CD8-positive, alpha-beta memory T cell (primary cell): ENCODE measurements at regions not wholly inside any gene's neighbourhood (a gene's known extent, or its start where the extent isn't known, plus 50 kb on each side); places are given as distances from the start of the nearest gene placed in this dataset.

ENCODE experiments used
- CTCF ChIA-PET: fragments of 350-600 bp; sonication (Branson Sonifier 250); formaldehyde crosslinking; loops from one replicate; lab custom pipeline; 2021; ENCODE audit warnings: antibody characterized with exemption; lab: Charles Lee
- POLR2A ChIA-PET: fragments of 350-600 bp; sonication (Branson Sonifier 250); formaldehyde crosslinking; loops from one replicate; lab custom pipeline; 2021; ENCODE audit warnings: antibody characterized with exemption; lab: Charles Lee
- DNase-seq, 5 donors: peaks; one replicate each; pipeline versions ENCODE4 v3.0.0 to v3.0.0-alpha.2; 2020 to 2022; ENCODE audit warnings: mixed read lengths in 1 of 5
- H3K27ac ChIP-seq: one replicate; pipeline ENCODE4 v1.7.0; 2013; ENCODE audit warnings: low read depth, mild to moderate bottlenecking, low read length, moderate library complexity
- H3K27me3 ChIP-seq: 2 replicates; pipeline ENCODE4 v1.7.0; 2013; ENCODE audit warnings: low read length, mild to moderate bottlenecking; ENCODE audit not compliant: insufficient read depth, poor library complexity, severe bottlenecking
- H3K36me3 ChIP-seq: 2 replicates; pipeline ENCODE4 v1.7.0; 2013; ENCODE audit warnings: mild to moderate bottlenecking, low read length, moderate library complexity; ENCODE audit not compliant: insufficient read depth
- H3K4me1 ChIP-seq: 2 replicates; pipeline ENCODE4 v1.7.0; 2013; ENCODE audit warnings: mild to moderate bottlenecking, low read length, moderate library complexity; ENCODE audit not compliant: insufficient read depth
- H3K4me3 ChIP-seq: 2 replicates; pipeline ENCODE4 v1.7.0; 2013; ENCODE audit warnings: mild to moderate bottlenecking, low read length
- H3K9me3 ChIP-seq: 2 replicates; pipeline ENCODE4 v1.7.0; 2013; ENCODE audit warnings: mild to moderate bottlenecking, low read length
- H3K27ac Mint-ChIP-seq, 8 donors: one replicate each; pipeline ENCODE4 v1.8.0; 2020 to 2021; ENCODE audit warnings: mixed read lengths in 8 of 8, mild to moderate bottlenecking in 6 of 8, inconsistent platforms in 3 of 8, moderate library complexity in 3 of 8
- H3K27me3 Mint-ChIP-seq, 2 donors: one replicate each; pipeline ENCODE4 v1.8.0; 2020 to 2021; ENCODE audit warnings: mixed read lengths in 2 of 2, mild to moderate bottlenecking in 1 of 2, moderate library complexity in 1 of 2
- H3K36me3 Mint-ChIP-seq, 3 donors: one replicate each; pipeline ENCODE4 v1.8.0; 2020 to 2021; ENCODE audit warnings: mixed read lengths in 3 of 3, inconsistent platforms in 1 of 3, mild to moderate bottlenecking in 1 of 3
- H3K4me1 Mint-ChIP-seq, 3 donors: one replicate each; pipeline ENCODE4 v1.8.0; 2020 to 2021; ENCODE audit warnings: mixed read lengths in 3 of 3, inconsistent platforms in 1 of 3, mild to moderate bottlenecking in 1 of 3
- H3K4me3 Mint-ChIP-seq, 7 donors: one replicate each; pipeline ENCODE4 v1.8.0; 2020 to 2021; ENCODE audit warnings: mixed read lengths in 7 of 7, mild to moderate bottlenecking in 6 of 7, moderate library complexity in 4 of 7, inconsistent platforms in 2 of 7
- H3K9me3 Mint-ChIP-seq, 5 donors: one replicate each; pipeline ENCODE4 v1.8.0; 2020 to 2022; ENCODE audit warnings: mixed read lengths in 5 of 5, mild to moderate bottlenecking in 3 of 5, moderate library complexity in 2 of 5, inconsistent platforms in 1 of 5

DNA sequence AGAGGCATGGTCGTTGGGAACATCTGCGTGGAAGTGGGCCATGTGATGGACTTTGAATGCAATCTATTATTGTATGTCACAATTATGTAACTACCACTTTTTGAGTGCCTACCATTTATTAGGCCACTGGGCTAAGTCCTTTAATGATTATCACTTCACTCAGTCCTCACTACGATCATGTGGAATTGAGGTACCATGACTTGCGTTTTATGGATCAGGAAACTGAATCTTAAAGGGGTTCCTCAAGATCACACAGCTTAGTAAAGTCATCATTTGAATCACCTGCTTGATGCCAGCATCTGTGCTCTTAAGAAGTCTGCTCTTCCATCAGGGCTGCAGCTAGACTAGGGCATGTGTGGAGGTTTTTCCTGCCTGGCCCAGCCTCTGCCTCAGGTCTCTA lies 136.7 kb downstream of the DAD1 start:
- no peaks in the 10 kb centered on the region for H3K36me3 Mint-ChIP-seq
- Histone ChIP-seq H3K27me3 (no peaks in the 10 kb centered on the region), H3K9me3 (no peaks in the 10 kb centered on the region), H3K27ac (no peak overlapping the region), H3K36me3 (no peaks in the 10 kb centered on the region), H3K4me3 (no peak overlapping the region), H3K4me1 (no peaks in the 10 kb centered on the region)
- no peaks in the 10 kb centered on the region for H3K4me1 Mint-ChIP-seq
- POLR2A ChIA-PET = no interaction called here
- H3K9me3 Mint-ChIP-seq = no peaks in the 10 kb centered on the region
- DNase-seq = no peak
- H3K27ac Mint-ChIP-seq = no peak overlapping the region
- H3K27me3 Mint-ChIP-seq = no peaks in the 10 kb centered on the region
- CTCF ChIA-PET = no interaction called here
- peak overlapping the region in 2 of 7 donors; percentile 26 to 33 for H3K4me3 Mint-ChIP-seq

DNA sequence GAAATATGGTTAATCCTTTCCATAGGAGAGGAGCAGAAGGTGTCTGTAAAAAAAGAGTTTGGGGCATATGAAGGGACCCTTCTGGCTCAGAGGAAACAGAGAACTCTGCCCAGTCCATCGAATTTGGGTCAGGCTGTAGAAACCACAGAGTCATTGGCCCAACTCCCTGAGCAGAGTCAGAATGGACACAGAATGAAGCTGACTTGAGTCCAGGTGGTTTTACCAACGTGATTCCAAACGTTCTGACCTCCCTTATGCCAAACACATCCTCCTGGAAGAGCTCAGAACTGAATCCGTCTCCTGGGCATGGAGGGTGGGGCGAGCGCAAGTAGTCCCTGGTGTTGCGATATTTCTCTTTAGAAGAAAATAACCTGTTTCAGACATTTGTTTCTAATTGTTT lies 138.8 kb downstream of the DAD1 start:
- no peaks in the 10 kb centered on the region for H3K9me3 Mint-ChIP-seq
- no peaks in the 10 kb centered on the region for H3K4me1 ChIP-seq
- DNase-seq = no peak
- H3K27ac Mint-ChIP-seq = no peak overlapping the region
- no peak overlapping the region for H3K27ac ChIP-seq
- ChIA-PET POLR2A (no interaction called here), CTCF (no interaction called here)
- no peaks in the 10 kb centered on the region for H3K9me3 ChIP-seq
- no peaks in the 10 kb centered on the region for H3K36me3 Mint-ChIP-seq
- H3K27me3 ChIP-seq = no peaks in the 10 kb centered on the region
- H3K4me1 Mint-ChIP-seq = no peaks in the 10 kb centered on the region
- no peaks in the 10 kb centered on the region for H3K36me3 ChIP-seq
- H3K4me3 Mint-ChIP-seq = no peak overlapping the region
- H3K4me3 ChIP-seq = no peak overlapping the region
- H3K27me3 Mint-ChIP-seq = no peaks in the 10 kb centered on the region

DNA sequence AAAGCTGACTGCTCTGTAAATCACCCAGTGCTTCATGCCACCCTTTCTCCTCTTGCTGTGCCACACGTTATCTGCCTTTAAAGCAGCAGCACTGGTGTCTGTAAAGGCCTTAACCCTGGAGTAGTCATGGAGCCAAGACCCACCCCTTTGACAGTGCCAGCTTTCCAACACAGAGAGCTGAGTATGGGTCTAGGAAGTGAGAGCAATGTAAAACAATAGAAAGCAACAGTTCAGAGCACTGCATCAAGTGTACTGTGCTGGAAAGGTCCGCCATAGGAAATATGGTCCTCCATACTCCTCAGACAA lies 139.5 kb downstream of the DAD1 start:
- no peak overlapping the region for H3K4me3 Mint-ChIP-seq
- no peak overlapping the region for H3K27ac Mint-ChIP-seq
- ChIA-PET CTCF (no interaction called here), POLR2A (no interaction called here)
- Histone ChIP-seq H3K36me3 (no peaks in the 10 kb centered on the region), H3K27ac (no peak overlapping the region), H3K4me1 (no peaks in the 10 kb centered on the region), H3K9me3 (no peaks in the 10 kb centered on the region), H3K4me3 (no peak overlapping the region), H3K27me3 (no peaks in the 10 kb centered on the region)
- no peaks in the 10 kb centered on the region for H3K27me3 Mint-ChIP-seq
- no peaks in the 10 kb centered on the region for H3K4me1 Mint-ChIP-seq
- H3K36me3 Mint-ChIP-seq = no peaks in the 10 kb centered on the region
- no peaks in the 10 kb centered on the region for H3K9me3 Mint-ChIP-seq
- DNase-seq = no peak

DNA sequence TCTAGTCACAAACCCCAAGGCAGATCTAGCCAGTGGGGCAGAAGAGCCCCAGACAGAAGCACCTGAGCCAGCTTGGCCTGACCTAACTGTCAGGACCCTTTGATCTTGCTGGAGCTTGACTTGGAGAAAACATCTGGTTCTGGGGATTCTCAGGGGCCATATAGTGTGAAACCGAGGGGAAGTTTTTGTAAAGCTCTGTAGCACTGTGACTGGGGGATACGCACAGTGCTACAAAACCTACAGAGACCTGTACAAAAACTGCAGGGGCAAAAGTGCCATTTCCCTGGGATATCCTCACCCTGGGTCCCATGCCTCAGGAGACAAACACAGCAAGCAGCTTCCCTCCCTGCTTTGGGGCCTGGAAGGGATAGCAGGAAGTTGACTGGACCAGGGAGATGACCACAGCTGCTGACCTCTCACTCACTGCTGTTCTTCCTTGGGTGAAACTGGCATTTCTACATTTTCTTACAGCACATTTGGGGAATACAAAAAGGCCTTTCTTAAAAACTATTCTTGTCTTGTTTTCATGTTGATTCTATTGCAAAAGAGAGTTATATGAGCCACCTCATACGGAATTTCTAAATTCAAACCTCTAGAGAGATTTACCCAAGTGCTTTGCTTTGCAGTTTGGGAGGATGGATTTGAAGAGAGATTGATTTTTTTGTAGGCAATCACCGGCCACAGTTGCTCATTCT lies 140.0 kb downstream of the DAD1 start:
- Mint-ChIP-seq H3K36me3 (no peaks in the 10 kb centered on the region), H3K4me1 (no peaks in the 10 kb centered on the region), H3K27ac (no peak overlapping the region), H3K4me3 (no peak overlapping the region), H3K27me3 (no peaks in the 10 kb centered on the region), H3K9me3 (no peaks in the 10 kb centered on the region)
- POLR2A ChIA-PET = no interaction called here
- Histone ChIP-seq H3K36me3 (no peaks in the 10 kb centered on the region), H3K27ac (no peak overlapping the region), H3K4me1 (no peaks in the 10 kb centered on the region), H3K27me3 (no peaks in the 10 kb centered on the region), H3K9me3 (no peaks in the 10 kb centered on the region), H3K4me3 (no peak overlapping the region)
- no peak for DNase-seq
- CTCF ChIA-PET = no interaction called here

DNA sequence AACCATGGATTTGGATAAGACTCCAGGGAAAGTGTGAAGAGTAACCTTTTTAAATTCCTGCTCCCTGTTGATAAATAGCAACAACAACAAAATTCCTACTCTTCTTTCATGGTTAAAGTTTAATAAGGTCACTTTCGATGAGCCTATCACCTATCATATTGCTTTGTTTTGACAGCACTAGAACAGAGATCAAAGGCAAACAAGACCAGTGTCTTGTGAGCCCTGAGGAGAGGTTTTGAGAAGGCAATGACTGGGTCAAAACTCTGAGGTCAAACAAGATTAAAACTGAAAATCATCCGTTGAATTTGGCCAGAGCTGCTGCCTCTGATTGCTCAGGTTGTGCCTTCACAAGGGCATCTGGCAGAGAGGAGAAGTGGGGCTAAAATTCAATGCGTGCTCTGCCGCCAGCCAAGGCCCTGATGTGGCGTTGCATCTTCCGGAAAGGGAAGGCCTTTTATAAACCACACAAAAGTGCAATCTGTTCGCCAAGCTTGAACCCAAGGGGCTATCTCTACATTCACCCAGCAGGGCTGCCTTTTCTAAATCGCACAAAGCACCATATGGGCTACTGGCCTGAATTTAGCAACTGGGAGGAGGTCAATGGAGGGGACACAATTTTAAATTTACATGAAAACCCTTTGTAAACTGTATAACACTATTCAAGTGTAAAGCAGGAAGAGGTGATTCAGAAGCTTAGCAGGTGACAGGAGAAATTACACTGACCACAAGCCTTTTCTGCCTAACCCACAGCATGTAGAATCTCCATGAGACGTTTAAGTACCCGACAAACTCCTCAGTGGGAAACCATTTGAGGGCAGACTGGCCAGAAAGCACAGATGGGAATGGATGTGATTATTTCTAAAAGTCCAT lies 140.8 kb downstream of the DAD1 start:
- H3K27me3 Mint-ChIP-seq = no peaks in the 10 kb centered on the region
- POLR2A ChIA-PET = no interaction called here
- H3K36me3 ChIP-seq = no peaks in the 10 kb centered on the region
- H3K4me3 Mint-ChIP-seq = no peak overlapping the region
- no peaks in the 10 kb centered on the region for H3K27me3 ChIP-seq
- H3K9me3 ChIP-seq = no peaks in the 10 kb centered on the region
- CTCF ChIA-PET = no interaction called here
- no peak for DNase-seq
- H3K27ac ChIP-seq = no peak overlapping the region
- no peaks in the 10 kb centered on the region for H3K36me3 Mint-ChIP-seq
- H3K4me3 ChIP-seq = no peak overlapping the region
- H3K4me1 Mint-ChIP-seq = no peaks in the 10 kb centered on the region
- H3K4me1 ChIP-seq = no peaks in the 10 kb centered on the region
- H3K27ac Mint-ChIP-seq = no peak overlapping the region
- no peaks in the 10 kb centered on the region for H3K9me3 Mint-ChIP-seq

DNA sequence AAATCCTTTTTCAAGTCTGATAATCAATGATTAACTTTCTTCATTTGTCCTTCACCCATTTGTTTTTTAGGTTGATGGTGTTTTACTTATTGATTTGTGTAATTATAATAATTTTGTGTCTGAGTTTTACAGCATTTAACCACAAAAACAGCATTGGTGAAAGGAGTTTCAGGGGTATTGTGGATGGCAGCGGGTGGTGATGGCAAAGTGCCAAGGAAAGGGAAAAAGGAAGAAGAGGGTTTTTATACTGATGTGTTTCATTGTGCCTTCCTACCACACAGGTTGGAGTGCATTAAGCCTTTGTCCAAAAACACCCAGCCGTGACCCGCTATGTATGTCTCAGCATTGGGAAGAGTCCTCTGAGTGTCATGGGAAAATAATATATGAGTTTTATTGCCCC lies 150.3 kb downstream of the DAD1 start:
- Histone ChIP-seq H3K9me3 (no peaks in the 10 kb centered on the region), H3K27ac (no peak overlapping the region), H3K4me3 (no peak overlapping the region), H3K36me3 (no peaks in the 10 kb centered on the region), H3K27me3 (no peaks in the 10 kb centered on the region), H3K4me1 (no peaks in the 10 kb centered on the region)
- Mint-ChIP-seq H3K4me1 (no peaks in the 10 kb centered on the region), H3K9me3 (no peaks in the 10 kb centered on the region), H3K4me3 (no peak overlapping the region), H3K27me3 (no peaks in the 10 kb centered on the region), H3K27ac (no peak overlapping the region), H3K36me3 (no peaks in the 10 kb centered on the region)
- POLR2A ChIA-PET = no interaction called here
- DNase-seq = no peak
- CTCF ChIA-PET = no interaction called here

DNA sequence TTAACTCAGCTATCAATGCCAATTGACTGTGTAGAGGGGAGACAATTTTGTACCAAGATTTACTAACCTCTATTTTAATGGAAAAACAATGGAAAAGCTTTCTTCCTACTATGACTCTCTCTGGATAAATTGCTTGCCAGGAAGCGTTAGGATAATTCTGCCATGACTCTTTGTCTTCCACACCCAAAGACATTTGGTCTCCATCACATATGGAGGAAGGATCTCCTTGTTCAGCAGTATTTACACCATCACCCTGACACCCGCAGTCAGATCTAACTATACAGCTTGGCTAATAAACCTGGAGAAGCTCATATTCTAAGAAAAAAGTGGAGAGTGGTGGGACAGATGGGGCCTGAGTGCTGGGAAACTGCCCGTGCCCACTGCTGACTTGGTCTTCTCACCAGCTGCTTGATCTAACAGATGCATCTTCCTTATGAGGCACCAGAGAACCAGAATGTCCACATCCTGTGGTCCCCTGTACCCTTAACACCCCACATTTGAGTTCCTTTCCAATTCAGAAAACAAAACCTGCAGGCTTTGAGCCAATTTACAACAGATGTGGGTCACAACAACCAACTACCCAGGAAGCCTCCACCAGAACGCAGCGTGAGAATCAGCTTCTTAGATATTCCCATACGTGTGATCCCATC lies 154.0 kb downstream of the DAD1 start:
- ChIA-PET POLR2A (no interaction called here), CTCF (no interaction called here)
- H3K27me3 ChIP-seq = no peaks in the 10 kb centered on the region
- Mint-ChIP-seq H3K27ac (no peak overlapping the region), H3K4me3 (no peak overlapping the region), H3K36me3 (no peaks in the 10 kb centered on the region), H3K27me3 (no peaks in the 10 kb centered on the region), H3K9me3 (no peaks in the 10 kb centered on the region), H3K4me1 (no peaks in the 10 kb centered on the region)
- H3K27ac ChIP-seq = no peak overlapping the region
- H3K4me3 ChIP-seq = no peak overlapping the region
- H3K9me3 ChIP-seq = no peaks in the 10 kb centered on the region
- H3K4me1 ChIP-seq = no peaks in the 10 kb centered on the region
- H3K36me3 ChIP-seq = no peaks in the 10 kb centered on the region
- no peak for DNase-seq

DNA sequence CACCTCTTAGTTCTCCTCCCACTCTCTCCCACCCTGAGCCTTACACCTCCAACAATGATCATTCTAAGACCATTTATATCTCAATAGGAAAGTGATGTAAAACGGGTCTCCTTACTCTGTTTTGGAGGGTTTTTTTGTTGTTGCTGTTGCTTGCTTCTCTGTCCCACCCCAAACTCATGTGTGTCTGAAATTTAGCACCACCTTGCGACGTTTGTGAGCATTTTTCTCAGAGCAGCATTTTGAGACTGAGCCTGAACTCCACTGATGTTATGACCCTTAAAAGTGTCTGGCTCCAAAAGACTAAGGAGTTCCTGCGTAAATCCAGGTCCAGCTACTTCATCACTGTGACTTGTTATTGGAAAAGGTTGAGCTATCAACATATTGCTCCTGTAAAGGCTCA lies 155.0 kb downstream of the DAD1 start:
- no peaks in the 10 kb centered on the region for H3K27me3 Mint-ChIP-seq
- no peak overlapping the region for H3K27ac Mint-ChIP-seq
- Histone ChIP-seq H3K27ac (no peak overlapping the region), H3K9me3 (no peaks in the 10 kb centered on the region), H3K36me3 (no peaks in the 10 kb centered on the region), H3K4me1 (no peaks in the 10 kb centered on the region), H3K4me3 (no peak overlapping the region), H3K27me3 (no peaks in the 10 kb centered on the region)
- ChIA-PET CTCF (no interaction called here), POLR2A (no interaction called here)
- H3K36me3 Mint-ChIP-seq = no peaks in the 10 kb centered on the region
- no peak overlapping the region for H3K4me3 Mint-ChIP-seq
- DNase-seq = no peak
- H3K4me1 Mint-ChIP-seq = no peaks in the 10 kb centered on the region
- no peaks in the 10 kb centered on the region for H3K9me3 Mint-ChIP-seq
